AG20443 (cell line): ENCODE measurements at regions not wholly inside any gene's neighbourhood (a gene's known extent, or its start where the extent isn't known, plus 50 kb on each side); places are given as distances from the start of the nearest gene placed in this dataset.
"Not testable (repeated sequence)": the region's sequence is repeated elsewhere in the genome, so short reads cannot be mapped to it uniquely, and the experiment has no call there.

ENCODE experiments used
- DNase-seq: peaks from one replicate; pipeline ENCODE4 v3.0.0; 2012; ENCODE audit warnings: low spot score, mixed read lengths

GRCh38 chr3:194884649-194885315, 199.1 kb downstream of the FAM43A start:
- DNase-seq, result no peak

- no peak for DNase-seq
Observed at GRCh38 chr3:194885766-194886165, 200.1 kb downstream of the FAM43A start.

GRCh38 chr3:194886836-194887235, 201.2 kb downstream of the FAM43A start:
- DNase-seq, result no peak

GRCh38 chr3:194888062-194888461, 202.4 kb downstream of the FAM43A start:
- DNase-seq, result not testable (repeated sequence)

- DNase-seq, result no peak
Observed at GRCh38 chr3:194888916-194889315, 203.2 kb downstream of the FAM43A start.

- DNase-seq, result no peak
Observed at GRCh38 chr3:194890091-194890490, 204.4 kb downstream of the FAM43A start.

GRCh38 chr3:194893121-194893987, 207.7 kb downstream of the FAM43A start:
- DNase-seq, result no peak

- no peak for DNase-seq
Observed at GRCh38 chr3:194894538-194894937, 208.9 kb downstream of the FAM43A start.

- DNase-seq, result no peak
Observed at GRCh38 chr3:194900854-194901522, 215.3 kb downstream of the FAM43A start.

GRCh38 chr3:194903447-194903846, 217.8 kb downstream of the FAM43A start:
- DNase-seq, result not testable (repeated sequence)

GRCh38 chr3:194904999-194905398, 219.3 kb downstream of the FAM43A start:
- DNase-seq, result not testable (repeated sequence)

GRCh38 chr3:194905696-194906095, 220.0 kb downstream of the FAM43A start:
- DNase-seq, result no peak

GRCh38 chr3:194906229-194906629, 220.5 kb downstream of the FAM43A start:
- no peak for DNase-seq

- no peak for DNase-seq
Observed at GRCh38 chr3:194906970-194907629, 221.4 kb downstream of the FAM43A start.

GRCh38 chr3:194907811-194908210, 222.1 kb downstream of the FAM43A start:
- DNase-seq, result no peak

- DNase-seq, result no peak
Observed at GRCh38 chr3:194908496-194908895, 222.8 kb downstream of the FAM43A start.

GRCh38 chr3:194908972-194909371, 223.3 kb downstream of the FAM43A start:
- DNase-seq, result peak; percentile 51

- DNase-seq, result no peak
Observed at GRCh38 chr3:194910414-194910984, 224.8 kb downstream of the FAM43A start.

- no peak for DNase-seq
Observed at GRCh38 chr3:194913316-194913715, 227.6 kb downstream of the FAM43A start.

GRCh38 chr3:194924889-194925288, 239.2 kb downstream of the FAM43A start:
- not testable (repeated sequence) for DNase-seq

GRCh38 chr3:194925614-194926013, 239.9 kb downstream of the FAM43A start:
- DNase-seq, result no peak

- DNase-seq, result peak; percentile 33
Observed at GRCh38 chr3:194928227-194928626, 242.5 kb downstream of the FAM43A start.
